H1 (cell line): ENCODE measurements at regions not wholly inside any gene's neighbourhood (a gene's known extent, or its start where the extent isn't known, plus 50 kb on each side); places are given as distances from the start of the nearest gene placed in this dataset.

Experiments used
- CTCF ChIA-PET: fragments of 300-600 bp; sonication (Branson Sonifier 250); formaldehyde crosslinking; loops from one replicate; lab custom pipeline; 2021; ENCODE audit not compliant: partially characterized antibody; lab: Charles Lee
- POLR2A ChIA-PET: fragments of 300-600 bp; sonication (Branson Sonifier 250); formaldehyde crosslinking; loops from one replicate; lab custom pipeline; 2021; ENCODE audit warnings: inconsistent platforms; ENCODE audit not compliant: partially characterized antibody; lab: Charles Lee
- DNase-seq, 2 experiments: peaks; one replicate each; pipeline versions ENCODE4 v3.0.0 to v3.0.0-alpha.2; 2010 to 2022; ENCODE audit warnings: low spot score in 2 of 2, low read depth in 1 of 2, mixed read lengths in 1 of 2
- FAIRE-seq: peaks from 2 replicates; lab custom pipeline; 2011; peaks lifted over from hg19 to GRCh38; lab: Jason Lieb, UNC
- H2AFZ ChIP-seq: 2 replicates; pipeline ENCODE4 v1.8.1; 2012; ENCODE audit warnings: low read length, inconsistent platforms
- H2AK5ac ChIP-seq: 2 replicates; pipeline ENCODE4 v1.6.1; 2013; ENCODE audit warnings: low read depth, low read length
- H2BK120ac ChIP-seq: replicated peaks from 2 replicates; pipeline ENCODE3; 2013; ENCODE audit warnings: low read depth, low read length, inconsistent platforms
- H2BK12ac ChIP-seq: 2 replicates; pipeline ENCODE4 v1.6.1; 2013; ENCODE audit warnings: low read depth, low read length
- H2BK15ac ChIP-seq: 2 replicates; pipeline ENCODE4 v1.6.1; 2013; ENCODE audit warnings: low read length
- H2BK20ac ChIP-seq: 2 replicates; pipeline ENCODE4 v1.6.1; 2013; ENCODE audit warnings: low read length
- H2BK5ac ChIP-seq: 2 replicates; pipeline ENCODE4 v1.6.1; 2013; ENCODE audit warnings: low read depth, low read length
- H3K14ac ChIP-seq: 2 replicates; pipeline ENCODE4 v1.6.1; 2013; ENCODE audit warnings: inconsistent platforms; ENCODE audit not compliant: insufficient read length
- H3K18ac ChIP-seq: 2 replicates; pipeline ENCODE4 v1.6.1; 2013; ENCODE audit warnings: low read length; ENCODE audit errors: extremely low read depth
- H3K23ac ChIP-seq: 2 replicates; pipeline ENCODE4 v1.6.1; 2013; ENCODE audit warnings: inconsistent platforms; ENCODE audit not compliant: insufficient read length
- H3K23me2 ChIP-seq: 2 replicates; pipeline ENCODE4 v1.6.1; 2013; ENCODE audit warnings: low read depth, low read length
- H3K27ac ChIP-seq: 2 replicates; pipeline ENCODE4 v1.6.1; 2011; ENCODE audit warnings: low read depth, low read length, inconsistent platforms
- H3K27me3 ChIP-seq, 4 experiments: replicated peaks in 1 of 4; 1 replicate in 1 of 4; 2 replicates in 3 of 4; pipeline versions ENCODE4 v1.6.1 to v1.8.1; 2011 to 2013; ENCODE audit warnings: low read length in 3 of 4, mild to moderate bottlenecking in 3 of 4, inconsistent platforms in 2 of 4, mixed read lengths in 2 of 4, moderate library complexity in 1 of 4; ENCODE audit not compliant: control insufficient read depth in 3 of 4, insufficient read depth in 3 of 4; ENCODE audit errors: extremely low read depth in 1 of 4
- H3K36me3 ChIP-seq, 4 experiments: 2 replicates each; pipeline versions ENCODE4 v1.6.1 to v1.8.1; 2011 to 2013; ENCODE audit warnings: mild to moderate bottlenecking in 4 of 4, low read length in 3 of 4, moderate library complexity in 2 of 4, control low read depth in 1 of 4, inconsistent platforms in 1 of 4; ENCODE audit not compliant: insufficient read depth in 4 of 4, control insufficient read depth in 2 of 4
- H3K4ac ChIP-seq: replicated peaks from 2 replicates; pipeline ENCODE3; 2013; ENCODE audit warnings: low read length, low read depth, mixed read lengths, inconsistent platforms; ENCODE audit not compliant: insufficient read length
- H3K4me1 ChIP-seq, 4 experiments: replicated peaks in 1 of 4; 1 replicate in 1 of 4; 2 replicates in 3 of 4; pipeline versions ENCODE4 v1.6.1 to v1.8.1; 2011 to 2013; ENCODE audit warnings: low read length in 3 of 4, inconsistent platforms in 2 of 4, mixed read lengths in 1 of 4; ENCODE audit not compliant: insufficient read depth in 4 of 4, control insufficient read depth in 3 of 4
- H3K4me2 ChIP-seq, 2 experiments: 2 replicates each; pipeline versions ENCODE4 v1.6.1 to v1.8.1; 2011 to 2013; ENCODE audit warnings: low read depth in 2 of 2, low read length in 2 of 2, control low read depth in 1 of 2, inconsistent platforms in 1 of 2, mild to moderate bottlenecking in 1 of 2; ENCODE audit not compliant: insufficient read depth in 1 of 2
- H3K4me3 ChIP-seq, 4 experiments: fragments of 200-600, 300-600 bp in 1 of 4; sonication (generic), shearing (Covaris generic), sonication (Bioruptor Twin) in 1 of 4; 2 replicates each; pipeline versions ENCODE4 v1.5.1 to v1.8.1; 2011 to 2016; ENCODE audit warnings: low read length in 4 of 4, low read depth in 3 of 4, control low read depth in 2 of 4, inconsistent platforms in 2 of 4, mild to moderate bottlenecking in 2 of 4, mixed read lengths in 1 of 4, moderate library complexity in 1 of 4; ENCODE audit not compliant: insufficient read depth in 2 of 4; ENCODE audit errors: extremely low read depth in 1 of 4
- H3K56ac ChIP-seq: replicated peaks from 2 replicates; pipeline ENCODE3; 2013; ENCODE audit warnings: low read depth, mild to moderate bottlenecking, mixed read lengths, low read length, inconsistent platforms; ENCODE audit not compliant: insufficient read length
- H3K79me1 ChIP-seq: 2 replicates; pipeline ENCODE4 v1.6.1; 2013; ENCODE audit warnings: low read depth, low read length, control low read depth
- H3K79me2 ChIP-seq, 2 experiments: 2 replicates each; pipeline versions ENCODE4 v1.6.1 to v1.8.1; 2012 to 2013; ENCODE audit warnings: low read length in 2 of 2, mild to moderate bottlenecking in 2 of 2, inconsistent platforms in 1 of 2; ENCODE audit not compliant: insufficient read depth in 2 of 2, control insufficient read depth in 1 of 2
- H3K9ac ChIP-seq, 4 experiments: replicated peaks in 1 of 4; 1 replicate in 1 of 4; 2 replicates in 3 of 4; pipeline versions ENCODE4 v1.6.1 to v1.8.1; 2011 to 2013; ENCODE audit warnings: low read depth in 3 of 4, low read length in 3 of 4, control low read depth in 2 of 4, mild to moderate bottlenecking in 2 of 4, moderate library complexity in 2 of 4, inconsistent platforms in 1 of 4; ENCODE audit errors: extremely low read depth in 1 of 4
- H3K9me3 ChIP-seq, 2 experiments: 2 replicates each; pipeline versions ENCODE4 v1.6.1 to v1.8.1; 2012 to 2013; ENCODE audit warnings: mild to moderate bottlenecking in 2 of 2, moderate library complexity in 2 of 2, control low read depth in 1 of 2, inconsistent platforms in 1 of 2, low read depth in 1 of 2, low read length in 1 of 2, mixed read lengths in 1 of 2; ENCODE audit not compliant: insufficient read depth in 2 of 2
- H4K20me1 ChIP-seq, 2 experiments: replicated peaks in 1 of 2; 2 replicates each; pipeline versions ENCODE3 to v1.8.1; 2011 to 2013; ENCODE audit warnings: inconsistent platforms in 2 of 2, low read length in 2 of 2, mild to moderate bottlenecking in 1 of 2; ENCODE audit not compliant: insufficient read depth in 2 of 2, control insufficient read depth in 1 of 2
- H4K5ac ChIP-seq: 2 replicates; pipeline ENCODE4 v1.6.1; 2013; ENCODE audit warnings: low read length, low read depth, mixed read lengths, inconsistent platforms; ENCODE audit not compliant: insufficient read length
- H4K8ac ChIP-seq: 2 replicates; pipeline ENCODE4 v1.8.0; 2013; ENCODE audit warnings: mild to moderate bottlenecking, moderate library complexity, low read length, inconsistent platforms; ENCODE audit not compliant: insufficient read depth; ENCODE audit errors: extremely low read depth
- H4K91ac ChIP-seq: replicated peaks from 2 replicates; pipeline ENCODE3; 2013; ENCODE audit warnings: low read length, mixed read lengths, inconsistent platforms; ENCODE audit not compliant: insufficient read length
- CBX8 ChIP-seq: fragments of 300-800, 300-1000 bp; sonication (generic); IDR thresholded peaks from 2 replicates; pipeline ENCODE4 v1.7.1; 2016; ENCODE audit warnings: low read depth, low read length, borderline replicate concordance
- CEBPB ChIP-seq: IDR thresholded peaks from 2 replicates; pipeline ENCODE4 v1.6.1; 2012; ENCODE audit warnings: low read depth, low read length
- CTBP2 ChIP-seq: IDR thresholded peaks from 2 replicates; pipeline ENCODE4 v1.7.0; 2011; ENCODE audit warnings: borderline replicate concordance, mild to moderate bottlenecking, moderate library complexity, mixed read lengths, low read length; ENCODE audit not compliant: insufficient read depth, insufficient read length
- FOSL1 ChIP-seq: IDR thresholded peaks from 2 replicates; pipeline ENCODE4 v1.6.1; 2011; ENCODE audit warnings: mild to moderate bottlenecking, low read depth, low read length, moderate library complexity; ENCODE audit not compliant: insufficient read depth
- GABPA ChIP-seq: IDR thresholded peaks from 2 replicates; pipeline ENCODE4 v1.6.1; 2011; ENCODE audit warnings: mild to moderate bottlenecking, low read length, moderate library complexity, borderline replicate concordance; ENCODE audit not compliant: insufficient read depth
- JUN ChIP-seq: IDR thresholded peaks from 2 replicates; pipeline ENCODE4 v1.6.1; 2011; ENCODE audit warnings: low read depth, mild to moderate bottlenecking, improper control_type of control experiment, low read length
- KDM1A ChIP-seq: fragments of 200-600, 300-600 bp; sonication (generic); IDR thresholded peaks from 2 replicates; pipeline ENCODE4 v1.7.1; 2016; ENCODE audit warnings: mild to moderate bottlenecking, low read length, borderline replicate concordance
- POU5F1 ChIP-seq: IDR thresholded peaks from 2 replicates; pipeline ENCODE4 v1.6.1; 2011; ENCODE audit warnings: low read depth, mild to moderate bottlenecking, low read length, moderate library complexity
- RFX5 ChIP-seq: IDR thresholded peaks from 2 replicates; pipeline ENCODE4 v1.6.1; 2011; ENCODE audit warnings: low read depth, low read length, improper control_type of control experiment, borderline replicate concordance
- RXRA ChIP-seq: IDR thresholded peaks from 2 replicates; pipeline ENCODE4 v1.6.1; 2011; ENCODE audit warnings: low read depth, mild to moderate bottlenecking, low read length, moderate library complexity; ENCODE audit not compliant: insufficient read depth
- SP1 ChIP-seq: IDR thresholded peaks from 2 replicates; pipeline ENCODE4 v1.6.1; 2011; ENCODE audit warnings: low read depth, low read length
- WGBS, 2 experiments: shearing (Covaris generic) in 1 of 2; methylation state at CpG; one replicate each; pipeline versions ENCODE4 v1.1.6 to v1.1.7; 2013 to 2015; ENCODE audit warnings: low lambda C conversion rate in 2 of 2, mixed read lengths in 2 of 2, inconsistent platforms in 1 of 2, low coverage in 1 of 2, missing lambda C conversion rate in 1 of 2; ENCODE audit not compliant: insufficient replicate concordance in 2 of 2, insufficient coverage in 1 of 2, insufficient read length in 1 of 2; ENCODE audit errors: extremely low coverage in 1 of 2, missing lambda C conversion rate in 1 of 2; 5-methylcytosine and 5-hydroxymethylcytosine counted together
- TF ChIP-seq, protein P1 (sequence below): IDR thresholded peaks from 2 replicates; pipeline ENCODE4 v1.6.1; 2012; ENCODE audit warnings: low read length, inconsistent platforms

DNA sequence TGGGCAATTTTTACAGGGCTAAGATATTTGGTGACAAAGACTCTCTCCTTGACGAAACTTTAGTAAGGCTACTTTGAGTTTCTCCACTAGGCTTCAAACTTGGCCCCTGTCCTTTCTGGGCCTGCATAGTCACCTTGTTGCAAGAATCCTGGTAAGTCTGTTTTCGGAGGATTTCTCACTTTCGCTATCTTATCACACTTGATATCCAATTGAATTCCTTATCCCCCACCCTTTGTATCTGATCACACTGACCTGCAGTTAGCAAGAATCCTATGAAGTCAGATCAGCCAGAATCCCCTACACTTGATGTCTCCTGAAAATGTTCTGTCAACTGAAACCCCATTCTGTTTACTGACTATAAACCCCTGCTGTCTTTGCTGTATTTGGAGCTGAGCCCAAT lies 499.8 kb upstream of the GCFC2 start:
- Histone ChIP-seq H3K4ac (no peak overlapping the region), H3K23ac (no peak overlapping the region), H2BK12ac (no peak overlapping the region), H3K79me1 (no peaks in the 10 kb centered on the region), H3K56ac (no peak overlapping the region), H2AFZ (peak overlapping the region; percentile 16), H3K23me2 (no peaks in the 10 kb centered on the region), H2BK120ac (no peak overlapping the region), H4K8ac (no peak overlapping the region), H4K20me1 (no peaks in the 10 kb centered on the region), H3K79me2 (no peaks in the 10 kb centered on the region), H3K27me3 (no peaks in the 10 kb centered on the region), H2AK5ac (no peak overlapping the region), H3K4me2 (no peak overlapping the region), H2BK5ac (no peak overlapping the region), H2BK20ac (no peak overlapping the region), H3K4me1 (peaks cover 0 to 7% (median 0%) of the 10 kb centered on the region in 4 experiments; a peak in 1 of 7 replicates), H3K9me3 (no peaks in the 10 kb centered on the region), H4K91ac (no peak overlapping the region), H2BK15ac (no peak overlapping the region), H3K4me3 (no peak overlapping the region), H3K14ac (no peak overlapping the region), H3K36me3 (no peaks in the 10 kb centered on the region), H3K27ac (no peak overlapping the region), H4K5ac (no peak overlapping the region), H3K18ac (no peak overlapping the region), H3K9ac (no peak overlapping the region)
- POLR2A ChIA-PET, result no interaction called here
- CTCF ChIA-PET, result interaction anchor here (0.5 to 6.1 kb wide), 3 partner anchors 9 to 297 kb away, joined by 3 to 30 read pairs (median 4); no protein-coding TSS in a partner anchor
- WGBS, 2 experiments, result 90% methylated on average over 3 of the region's 3 CpGs; no CpG with 5 or more reads in 1 of the 2 experiments
- no peak for TF ChIP-seq CEBPB
- TF ChIP-seq JUN, result no peak
- TF ChIP-seq, protein P1, sequence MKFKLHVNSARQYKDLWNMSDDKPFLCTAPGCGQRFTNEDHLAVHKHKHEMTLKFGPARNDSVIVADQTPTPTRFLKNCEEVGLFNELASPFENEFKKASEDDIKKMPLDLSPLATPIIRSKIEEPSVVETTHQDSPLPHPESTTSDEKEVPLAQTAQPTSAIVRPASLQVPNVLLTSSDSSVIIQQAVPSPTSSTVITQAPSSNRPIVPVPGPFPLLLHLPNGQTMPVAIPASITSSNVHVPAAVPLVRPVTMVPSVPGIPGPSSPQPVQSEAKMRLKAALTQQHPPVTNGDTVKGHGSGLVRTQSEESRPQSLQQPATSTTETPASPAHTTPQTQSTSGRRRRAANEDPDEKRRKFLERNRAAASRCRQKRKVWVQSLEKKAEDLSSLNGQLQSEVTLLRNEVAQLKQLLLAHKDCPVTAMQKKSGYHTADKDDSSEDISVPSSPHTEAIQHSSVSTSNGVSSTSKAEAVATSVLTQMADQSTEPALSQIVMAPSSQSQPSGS, result no peak
- TF ChIP-seq FOSL1, result no peak
- no peak for TF ChIP-seq RXRA
- TF ChIP-seq RFX5, result no peak
- TF ChIP-seq KDM1A, result no peak
- TF ChIP-seq SP1, result no peak
- TF ChIP-seq GABPA, result no peak
- TF ChIP-seq POU5F1, result no peak
- TF ChIP-seq CBX8, result no peak
- no peak for TF ChIP-seq CTBP2
- FAIRE-seq, result no peak
- DNase-seq, result no peak
